Astrocyte of the hippocampus (primary cell): ENCODE measurements at regions not wholly inside any gene's neighbourhood (a gene's known extent, or its start where the extent isn't known, plus 50 kb on each side); places are given as distances from the start of the nearest gene placed in this dataset.
"Not testable (repeated sequence)": the region's sequence is repeated elsewhere in the genome, so short reads cannot be mapped to it uniquely, and the experiment has no call there.

Experiments
- DNase-seq: peaks from one replicate; pipeline ENCODE4 v3.0.0; 2011; ENCODE audit warnings: low read depth, low spot score

DNA sequence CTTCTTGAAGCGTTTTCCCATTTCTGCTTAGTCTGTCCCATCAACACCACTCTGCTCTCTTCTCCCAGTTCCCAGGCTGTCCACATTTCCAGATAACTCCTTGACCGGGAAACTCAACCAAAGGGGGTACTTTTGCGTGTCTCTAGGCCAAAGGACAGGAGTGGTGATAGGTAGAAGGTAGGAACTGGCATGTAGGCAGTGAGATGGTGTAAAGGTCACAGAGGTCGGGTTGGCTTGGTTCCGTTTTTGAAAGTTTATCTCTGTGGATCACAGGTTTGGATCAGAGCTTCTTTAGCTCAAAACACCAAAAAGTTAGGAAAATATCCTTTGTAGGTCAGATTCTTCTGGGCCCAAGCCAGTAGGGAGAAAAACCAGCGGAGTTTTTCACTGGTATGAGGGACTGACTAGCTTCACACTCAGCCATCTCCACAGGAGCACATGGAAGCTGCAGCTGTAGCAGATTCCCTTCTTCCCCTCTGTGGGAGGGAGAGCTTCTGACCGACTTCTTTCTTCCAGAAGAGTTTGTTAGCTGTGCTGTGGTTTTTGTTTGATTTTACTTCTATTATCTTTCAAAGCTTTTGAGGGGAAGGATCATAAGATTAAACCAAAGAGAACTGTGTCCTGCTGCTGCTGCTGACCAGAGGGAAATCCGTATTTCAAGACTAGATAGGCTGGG lies 98.4 kb upstream of the DMRT1 start:
- DNase-seq = no peak

DNA sequence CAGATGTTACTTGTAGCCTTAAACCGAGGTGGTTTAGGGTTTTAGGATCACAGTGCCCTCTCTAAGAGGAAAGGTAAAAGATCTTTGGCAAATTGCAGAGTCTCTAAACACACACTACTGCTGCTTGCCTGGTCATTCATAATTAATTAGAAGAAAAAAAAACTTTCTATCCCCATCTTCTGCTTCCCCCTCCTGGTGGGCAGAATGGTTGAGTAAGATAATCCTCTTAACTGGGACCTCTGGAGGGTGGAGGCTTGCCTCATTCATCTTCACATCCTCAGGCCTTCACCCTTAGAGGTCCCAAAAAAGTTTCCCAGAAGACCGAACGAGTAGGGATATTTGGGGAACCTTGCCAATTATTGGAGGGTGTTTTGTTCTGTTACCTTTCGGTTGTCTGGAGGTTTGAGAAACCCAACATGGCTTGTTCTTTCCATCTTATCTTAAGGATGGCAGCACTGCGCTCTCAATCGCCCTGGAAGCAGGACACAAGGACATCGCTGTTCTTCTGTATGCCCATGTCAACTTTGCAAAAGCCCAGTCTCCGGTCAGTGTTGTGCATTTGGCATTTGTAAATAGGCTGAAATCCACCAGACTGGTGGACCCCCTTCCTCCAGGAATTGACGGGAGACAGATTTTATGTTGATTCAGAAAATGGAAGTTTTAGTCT lies 97.3 kb upstream of the DMRT1 start:
- DNase-seq = no peak

DNA sequence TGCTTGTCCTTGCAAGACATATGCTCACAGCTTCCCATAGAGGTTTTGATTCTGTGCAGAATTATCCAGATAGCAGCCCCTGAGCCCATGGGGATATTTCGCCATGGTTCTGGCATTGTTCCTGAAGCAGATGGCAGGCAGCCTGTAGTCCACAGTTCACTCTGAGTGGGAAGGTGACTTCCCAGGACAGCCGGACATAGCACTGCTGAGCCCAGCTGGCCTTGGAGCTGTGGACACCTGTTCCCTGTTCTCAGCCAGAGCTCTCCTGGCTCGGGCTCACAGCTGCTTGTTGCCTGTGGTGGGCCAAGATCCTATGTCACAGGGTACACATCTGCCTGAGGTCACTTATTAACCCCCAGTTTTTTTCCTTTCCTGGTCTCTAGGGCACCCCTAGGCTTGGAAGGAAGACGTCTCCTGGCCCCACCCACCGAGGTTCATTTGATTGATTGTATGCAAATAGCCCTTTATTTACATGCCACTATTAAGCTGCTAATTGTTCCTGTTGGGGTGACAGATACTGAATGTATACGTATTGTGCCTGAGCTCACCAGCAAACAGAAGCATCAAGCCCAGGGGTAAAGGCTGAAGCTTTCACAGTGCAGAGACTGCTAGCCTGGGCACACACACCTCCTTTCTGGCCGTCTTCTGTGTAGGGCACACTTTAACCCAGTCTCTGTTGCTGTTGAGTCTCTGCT lies 96.6 kb upstream of the DMRT1 start:
- DNase-seq = no peak

DNA sequence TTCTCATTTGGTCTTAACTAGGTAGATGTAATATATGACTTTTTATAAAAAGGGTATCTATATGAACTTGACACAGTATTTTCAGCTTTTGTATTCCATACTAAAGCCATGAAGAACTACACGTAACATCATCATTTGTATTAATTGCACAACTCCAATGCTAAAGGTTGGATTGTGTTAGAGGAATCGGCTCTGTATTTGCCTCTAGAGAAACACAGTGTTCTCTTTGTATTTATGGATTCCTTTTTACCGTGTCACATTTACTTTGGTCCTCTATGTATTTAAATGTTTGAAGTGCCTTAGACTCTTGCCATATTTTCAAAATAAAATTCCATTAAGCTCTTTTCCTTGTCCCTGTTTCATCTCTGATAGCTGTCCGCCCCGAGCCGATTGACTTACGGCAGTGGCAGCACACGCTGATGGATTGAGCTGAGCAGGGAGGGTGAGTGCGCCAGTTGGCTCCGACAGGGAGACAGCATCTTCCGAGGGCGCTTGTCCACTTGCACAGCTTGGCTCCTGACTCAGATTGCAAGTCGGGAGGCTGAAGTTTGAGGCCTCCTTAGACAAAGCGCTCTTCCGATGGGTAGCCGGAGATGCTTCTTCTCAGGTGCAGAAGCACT lies 95.6 kb upstream of the DMRT1 start:
- DNase-seq = no peak

DNA sequence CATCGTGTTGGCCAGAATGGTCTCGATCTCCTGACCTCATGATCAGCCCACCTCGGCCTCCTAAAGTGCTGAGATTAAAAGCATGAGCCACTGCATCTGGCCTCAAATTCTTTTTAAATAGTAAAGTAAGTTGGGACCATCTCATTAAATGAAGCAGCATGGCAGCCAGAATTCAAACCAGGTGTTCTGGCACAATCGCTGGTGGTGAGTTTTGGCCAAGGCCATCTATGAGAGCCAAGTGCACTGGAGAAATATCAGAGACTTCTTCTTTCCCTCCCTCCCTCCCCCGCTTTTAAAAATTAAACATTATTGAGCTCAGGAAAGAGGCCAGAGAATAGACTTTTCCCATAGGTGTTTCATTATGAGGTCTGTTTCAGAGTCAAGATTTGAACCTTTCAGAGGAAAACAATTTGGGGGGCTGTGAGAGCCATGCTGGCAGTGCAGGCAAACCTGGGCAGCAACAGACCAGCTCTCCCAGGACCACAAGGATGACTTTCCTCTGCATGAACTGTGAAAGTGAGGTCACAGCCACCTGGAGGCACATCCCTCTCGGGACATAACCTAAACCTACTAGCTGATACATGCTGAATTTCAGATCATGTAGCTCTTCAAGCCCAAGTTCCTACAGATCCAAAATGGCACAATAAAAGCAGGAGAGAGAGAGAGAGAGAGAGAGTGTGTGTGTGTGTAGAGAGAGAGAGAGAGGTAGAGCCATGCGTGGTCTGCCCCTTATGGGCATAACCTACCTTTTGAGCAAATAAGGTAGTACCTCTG lies 94.6 kb upstream of the DMRT1 start:
- no peak for DNase-seq

DNA sequence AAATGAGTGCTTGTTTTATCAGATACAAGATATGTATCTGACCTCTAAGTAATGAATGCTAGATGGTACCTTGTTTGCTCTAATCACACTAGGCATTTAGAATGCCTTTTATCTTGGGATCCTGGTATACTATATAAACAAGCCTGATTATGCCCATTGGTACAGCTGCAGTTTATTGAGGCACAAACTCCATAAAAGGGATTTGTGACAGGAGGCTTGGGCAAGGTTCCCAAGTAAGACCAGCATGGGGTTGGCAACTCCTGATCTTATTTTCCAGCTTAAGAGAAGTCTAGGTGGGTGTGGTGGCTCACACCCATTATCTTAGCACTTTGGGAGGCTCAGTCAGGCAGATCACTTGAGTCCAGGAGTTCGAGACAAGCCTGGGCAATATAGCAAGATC lies 93.9 kb upstream of the DMRT1 start:
- no peak for DNase-seq

DNA sequence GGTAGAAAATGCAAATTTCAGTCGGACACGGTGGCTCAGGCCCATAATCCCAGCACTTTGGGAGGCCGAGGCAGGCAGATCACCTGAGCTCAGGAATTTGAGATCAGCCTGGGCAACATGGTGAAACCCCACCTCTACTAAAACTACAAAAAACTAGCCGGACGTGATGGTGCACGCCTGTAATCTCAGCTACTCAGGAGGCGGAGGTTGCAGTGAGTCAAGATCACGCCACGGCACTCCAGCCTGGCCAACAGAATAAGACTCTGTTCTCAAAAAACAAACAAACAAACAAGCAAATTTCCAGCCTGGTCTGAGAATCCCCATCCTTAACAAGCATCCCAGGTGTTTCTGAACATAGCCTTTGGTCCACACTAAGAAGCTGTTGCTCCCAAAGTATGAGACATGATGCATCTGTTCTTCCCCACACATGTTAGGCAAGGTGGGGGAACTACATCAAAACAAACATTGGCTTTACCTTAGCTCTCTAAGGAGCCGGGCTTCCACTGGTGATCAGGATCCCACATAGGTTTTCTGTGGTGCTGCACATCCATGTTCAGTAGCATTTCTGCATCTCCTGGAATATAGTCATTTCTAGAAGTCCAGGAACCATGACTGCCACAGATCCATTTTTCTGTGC lies 92.5 kb upstream of the DMRT1 start:
- no peak for DNase-seq

DNA sequence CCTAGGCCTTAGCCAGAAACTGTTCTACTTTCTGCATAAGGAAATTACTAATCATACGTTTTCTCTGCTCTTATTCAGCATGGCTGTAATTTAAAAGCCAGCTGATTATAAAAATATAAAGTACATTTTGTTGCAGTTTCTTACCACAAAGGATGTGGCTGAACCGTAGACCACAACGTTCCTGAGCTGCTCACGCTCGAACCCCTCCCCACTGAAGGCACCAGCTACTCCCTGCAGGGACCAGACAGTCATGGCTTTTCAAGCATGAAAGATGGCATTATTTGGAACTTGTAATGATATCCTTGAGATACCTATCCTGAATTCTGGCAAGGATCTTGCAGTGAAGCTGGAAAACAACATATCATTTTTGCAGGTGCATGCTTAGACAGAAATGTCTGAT lies 91.8 kb upstream of the DMRT1 start:
- DNase-seq = peak; percentile 51

DNA sequence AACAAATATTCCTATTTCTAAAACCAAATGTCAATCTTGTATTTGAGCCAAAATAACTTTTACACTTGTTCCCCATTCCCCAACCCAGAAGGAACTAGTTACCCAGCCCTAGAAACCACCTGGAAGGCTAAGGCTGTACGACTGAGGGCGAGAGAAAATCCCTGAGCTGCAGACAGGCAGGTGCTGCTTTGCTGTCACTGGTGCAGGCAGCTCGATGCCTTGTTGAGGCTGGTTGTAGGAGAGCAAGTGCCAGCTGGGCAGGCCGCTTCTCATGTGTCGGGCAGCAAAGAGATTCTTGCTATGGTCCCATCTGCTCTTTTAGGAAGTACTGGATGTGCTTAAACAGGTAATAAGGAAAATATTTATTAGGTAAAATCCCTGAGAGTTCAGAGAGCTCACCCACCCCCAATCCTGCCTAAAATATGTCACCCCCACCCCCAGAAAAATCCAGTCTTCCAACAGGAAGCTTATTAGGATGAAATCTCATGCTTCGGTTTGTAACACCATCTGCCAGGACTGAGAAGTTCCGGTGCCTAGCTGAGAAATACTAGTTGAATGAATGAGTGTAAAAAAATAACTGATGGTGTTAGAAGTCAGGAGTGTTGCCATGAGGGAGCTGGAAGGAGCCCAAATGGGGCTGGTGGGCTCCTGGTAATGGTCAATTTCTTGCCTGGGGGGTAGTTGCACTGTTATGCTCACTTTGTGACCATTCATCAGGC lies 91.1 kb upstream of the DMRT1 start:
- DNase-seq = no peak

DNA sequence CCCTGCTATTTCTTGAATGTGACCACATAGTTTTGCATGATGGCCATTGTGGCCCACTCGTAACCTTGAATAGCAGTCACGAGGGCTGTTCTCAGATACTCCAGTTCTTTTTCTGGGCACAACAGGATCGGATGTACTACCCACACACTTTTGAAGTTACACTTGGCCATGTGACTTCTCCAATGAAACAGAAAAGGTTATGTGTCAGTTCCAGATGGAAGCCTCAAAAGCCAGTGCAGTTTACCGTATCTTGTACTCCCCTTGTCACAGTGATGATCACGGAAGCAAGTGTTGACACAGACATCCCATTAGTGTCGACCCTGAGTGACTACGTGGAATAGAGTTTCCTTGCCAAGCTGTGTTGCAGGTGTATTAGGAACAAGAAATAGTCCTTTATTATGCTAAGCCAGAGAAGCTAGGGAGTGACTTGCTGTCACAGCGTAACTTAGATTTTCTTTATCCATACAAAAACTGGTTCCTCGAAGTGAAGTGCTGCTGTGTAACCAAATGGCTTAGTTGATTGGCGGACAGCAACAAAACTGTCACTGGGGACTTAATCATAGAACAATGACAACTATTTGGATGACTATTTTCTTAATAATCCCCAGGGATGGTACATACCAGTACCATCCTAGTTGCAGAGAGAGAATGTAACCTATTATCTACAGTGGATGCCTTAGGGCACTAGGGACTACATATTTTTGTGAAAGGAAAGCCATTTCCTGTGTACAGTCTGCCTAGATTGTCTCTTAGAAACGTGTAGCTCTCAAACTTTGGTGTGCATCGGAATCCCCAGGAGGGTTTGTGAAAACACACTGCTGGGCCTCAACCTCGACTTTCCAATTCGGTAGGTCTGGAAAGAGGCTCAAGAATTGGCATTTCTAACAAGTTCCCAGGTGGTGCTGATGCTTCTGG lies 90.1 kb upstream of the DMRT1 start:
- peak; percentile 33 for DNase-seq

DNA sequence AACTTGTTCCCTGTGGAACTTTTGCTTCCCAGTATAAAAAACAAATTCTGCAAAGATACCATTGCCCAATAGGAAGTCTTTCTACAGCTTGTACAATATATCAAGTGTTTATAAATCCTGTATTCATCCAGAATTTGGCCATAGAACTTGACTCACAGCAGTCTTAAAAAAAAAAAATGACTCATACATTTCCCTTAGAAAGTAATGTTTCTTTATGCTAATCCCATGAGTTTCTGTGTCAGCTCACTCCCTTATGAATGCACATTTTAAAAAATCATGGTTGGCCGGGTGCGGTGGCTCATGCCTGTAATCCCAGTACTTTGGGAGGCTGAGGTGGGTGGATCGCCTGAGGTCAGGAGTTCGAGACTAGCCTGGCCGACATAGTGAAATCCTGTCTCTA lies 89.3 kb upstream of the DMRT1 start:
- DNase-seq = peak; percentile 83

DNA sequence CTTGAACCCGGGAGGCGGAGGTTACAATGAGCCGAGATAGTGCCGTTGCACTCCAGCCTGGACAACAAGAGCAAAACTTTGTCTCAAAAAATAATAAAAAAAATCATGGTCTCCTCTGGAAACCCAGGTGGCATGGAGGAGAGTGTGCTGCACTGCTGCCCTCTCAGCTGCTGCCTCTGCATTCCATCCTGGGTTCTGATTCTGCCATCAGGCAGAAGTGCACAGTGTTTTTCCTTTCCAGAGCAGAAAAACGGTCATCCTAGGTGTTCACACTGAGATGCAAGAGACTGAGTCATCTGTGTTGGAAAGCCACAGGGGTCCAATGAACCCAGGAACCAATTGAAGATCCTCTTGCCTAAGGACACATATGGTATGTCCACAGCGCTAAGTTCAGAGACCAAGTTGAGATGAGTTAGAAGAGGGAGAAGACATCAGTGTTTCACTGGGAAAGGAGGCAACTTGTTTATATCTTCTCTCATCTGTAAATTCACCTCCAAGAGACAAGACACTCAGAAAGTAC lies 88.8 kb upstream of the DMRT1 start:
- no peak for DNase-seq

DNA sequence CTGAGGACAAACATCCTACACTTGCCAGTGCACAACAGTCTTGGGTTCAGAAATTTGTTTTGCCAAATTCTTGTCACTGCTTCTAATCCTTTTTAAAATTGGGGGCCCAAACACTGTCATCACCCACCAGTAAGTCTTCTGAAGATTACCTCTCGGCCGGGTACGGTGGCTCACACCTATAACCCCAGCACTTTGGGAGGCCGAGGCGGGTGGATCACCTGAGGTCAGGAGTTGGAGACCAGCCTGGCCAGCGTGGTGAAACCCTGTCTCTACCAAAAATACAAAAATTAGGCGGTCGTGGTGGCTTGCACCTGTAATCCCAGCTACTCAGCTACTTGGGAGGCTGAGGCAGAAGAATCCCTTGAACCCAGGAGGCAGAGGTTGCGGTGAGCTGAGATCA lies 87.8 kb upstream of the DMRT1 start:
- not testable (repeated sequence) for DNase-seq

DNA sequence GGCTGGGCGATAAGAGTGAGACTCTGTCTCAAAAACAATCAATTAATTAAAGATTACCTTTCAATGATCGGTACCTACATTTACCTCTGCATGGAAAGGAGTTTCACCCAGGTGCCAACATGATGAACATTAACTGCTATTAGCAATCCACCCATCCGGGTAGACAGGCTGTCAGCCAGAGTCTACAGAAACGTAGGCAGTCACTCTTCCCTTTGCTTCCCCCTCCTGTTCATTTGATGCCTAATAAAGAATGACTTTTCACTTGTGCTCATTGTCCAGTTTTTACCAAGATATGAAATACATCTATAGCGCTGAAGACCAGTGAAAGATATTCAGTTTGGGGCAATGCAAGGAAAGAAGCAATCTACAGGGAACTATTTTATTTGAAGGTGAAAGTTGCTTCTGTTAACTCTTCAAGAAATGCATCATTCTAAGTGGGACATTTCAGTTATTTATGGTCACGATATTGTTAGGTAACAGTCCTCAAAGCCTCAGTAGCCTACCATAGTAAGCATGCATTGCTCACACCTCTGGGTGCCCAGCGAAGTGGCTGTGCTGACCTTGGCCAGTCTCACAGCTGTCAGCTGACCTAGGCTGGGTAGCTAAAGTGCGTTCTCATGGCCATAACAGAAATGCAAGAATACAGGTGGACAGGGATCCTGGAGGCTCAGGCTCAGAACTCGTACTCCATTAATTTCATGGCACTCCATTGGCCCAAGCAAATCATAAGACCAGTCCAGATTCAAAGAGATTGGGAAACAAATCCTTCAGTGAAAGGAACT lies 87.2 kb upstream of the DMRT1 start:
- DNase-seq = no peak

DNA sequence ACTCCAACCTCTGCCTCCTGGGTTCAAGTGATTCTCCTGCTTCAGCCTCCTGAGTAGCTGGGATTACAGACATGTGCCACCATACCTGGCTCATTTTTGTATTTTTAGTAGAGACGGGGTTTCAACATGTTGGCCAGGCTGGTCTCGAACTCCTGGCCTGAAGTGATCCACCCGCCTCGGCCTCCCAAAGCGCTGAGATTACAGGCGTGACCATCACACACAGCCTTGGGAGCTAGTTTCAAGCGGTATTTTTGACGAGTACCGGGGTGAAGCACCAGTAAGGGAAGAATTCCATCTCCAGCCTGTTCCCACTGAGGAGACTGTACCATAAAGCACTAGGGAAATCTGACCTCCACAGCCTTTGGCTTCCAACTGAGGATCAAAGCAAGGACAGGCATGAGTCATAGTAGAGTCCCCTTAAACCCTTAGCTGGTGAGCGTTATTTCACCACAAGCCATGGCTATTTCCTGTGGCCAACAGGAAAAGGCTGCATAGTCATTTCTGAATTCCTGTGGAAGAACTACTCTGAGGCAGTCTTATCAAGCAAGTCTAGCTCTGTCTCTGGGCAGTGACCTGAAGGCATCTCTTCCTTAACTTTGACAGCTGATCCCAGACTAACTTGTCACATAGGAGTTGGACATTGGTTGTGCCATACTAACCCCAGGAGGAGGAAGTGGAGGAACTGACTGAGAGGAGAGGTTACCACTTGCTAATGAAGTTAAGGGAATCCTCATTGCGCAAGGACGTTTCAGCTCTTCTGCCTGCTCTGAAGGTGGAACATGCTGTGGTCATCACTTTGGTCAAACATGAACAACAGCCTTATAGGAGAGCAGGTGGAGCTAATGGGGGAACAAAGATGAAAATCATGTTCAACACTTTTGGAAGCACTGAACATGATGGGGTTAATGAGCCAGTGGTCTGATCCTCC lies 85.8 kb upstream of the DMRT1 start:
- DNase-seq = peak; percentile 85

DNA sequence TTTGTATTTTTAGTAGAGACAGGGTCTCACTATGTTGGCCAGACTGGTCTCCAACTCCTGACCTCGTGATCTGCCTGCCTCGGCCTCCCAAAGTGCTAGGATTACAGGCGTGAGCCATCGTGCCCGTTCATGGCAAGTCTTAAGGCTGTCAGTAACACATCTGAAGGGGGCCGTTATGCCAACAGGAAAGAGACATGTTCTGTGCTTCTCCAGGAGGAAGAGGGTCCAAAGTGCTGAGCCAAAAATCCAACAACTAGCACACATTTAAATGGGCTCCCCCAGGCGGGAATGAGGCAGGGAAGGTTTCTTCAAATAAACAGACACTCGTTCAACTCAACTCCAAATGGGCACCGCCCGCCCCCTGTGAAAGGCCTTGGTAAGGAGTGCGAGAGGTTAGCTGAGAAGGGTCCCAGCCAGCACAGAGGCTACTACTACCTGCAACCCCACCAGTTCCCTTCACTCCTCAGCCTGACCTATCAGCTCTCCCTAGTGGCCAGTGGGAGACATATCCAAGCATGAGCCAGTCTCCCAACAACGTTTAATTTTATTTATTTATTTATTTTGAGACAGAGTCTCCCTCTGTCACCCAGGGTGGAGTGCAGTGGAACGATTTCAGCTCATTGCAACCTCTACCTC lies 84.1 kb upstream of the DMRT1 start:
- DNase-seq = peak; percentile 61

DNA sequence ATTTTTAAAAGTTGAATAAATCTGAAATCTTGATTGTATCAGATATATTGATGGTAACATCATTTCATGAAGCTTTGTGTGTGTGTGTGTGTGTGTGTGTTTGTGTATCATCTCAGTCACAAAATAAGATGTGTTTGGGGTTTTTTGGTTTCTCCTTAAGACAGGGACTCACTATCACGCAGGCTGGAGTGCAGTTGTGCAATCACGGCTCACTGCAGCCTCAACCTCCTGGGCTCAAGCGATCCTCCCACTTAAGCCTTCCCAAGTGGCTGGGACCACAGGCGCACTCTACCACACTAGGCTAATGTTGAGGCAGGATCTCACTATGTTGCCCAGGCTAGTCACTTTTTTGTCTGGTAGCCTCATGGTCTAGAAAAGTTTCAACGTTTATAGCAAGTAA lies 83.4 kb upstream of the DMRT1 start:
- no peak for DNase-seq
